Endothelial cell of umbilical vein (primary cell): ENCODE measurements at regions not wholly inside any gene's neighbourhood (a gene's known extent, or its start where the extent isn't known, plus 50 kb on each side); places are given as distances from the start of the nearest gene placed in this dataset.

Experiments used
- BruUV-seq: library from RNA; stranded (reverse); fragments of 400-500 nt; replicated peaks from 2 replicates; lab custom pipeline; 2021; lab: Mats Ljungman, UMichigan
- CTCF ChIA-PET: fragments of 300-600, 350-600 bp; sonication (Branson Sonifier 250); formaldehyde crosslinking; loops from one replicate; lab custom pipeline; 2021; ENCODE audit warnings: antibody characterized with exemption, inconsistent platforms; lab: Charles Lee
- POLR2A ChIA-PET: fragments of 300-600, 350-600 bp; sonication (Branson Sonifier 250); formaldehyde crosslinking; loops from one replicate; lab custom pipeline; 2021; ENCODE audit warnings: antibody characterized with exemption, inconsistent platforms; lab: Charles Lee
- DNase-seq: peaks from one replicate; pipeline ENCODE4 v3.0.0-alpha.2; 2011; ENCODE audit warnings: low read depth, low spot score
- FAIRE-seq: peaks from 2 replicates; lab custom pipeline; 2011; peaks lifted over from hg19 to GRCh38; lab: Jason Lieb, UNC
- H2AFZ ChIP-seq: 2 replicates; pipeline ENCODE4 v1.6.0; 2012; ENCODE audit warnings: low read depth, low read length, control low read depth, inconsistent platforms
- H3K27ac ChIP-seq: 2 replicates; pipeline ENCODE4 v1.5.1; 2011; ENCODE audit warnings: low read depth, mild to moderate bottlenecking, control low read depth, low read length, moderate library complexity; ENCODE audit not compliant: insufficient read depth
- H3K27me3 ChIP-seq, 2 experiments: 2 replicates each; pipeline versions ENCODE4 v1.6.0 to v1.6.1; 2011; ENCODE audit warnings: low read length in 2 of 2, mixed read lengths in 1 of 2; ENCODE audit not compliant: control insufficient read depth in 2 of 2, insufficient read depth in 2 of 2
- H3K36me3 ChIP-seq, 2 experiments: 2 replicates in 1 of 2; 3 replicates in 1 of 2; pipeline ENCODE4 v1.5.1; 2011; ENCODE audit warnings: low read length in 2 of 2, mild to moderate bottlenecking in 1 of 2, moderate library complexity in 1 of 2; ENCODE audit not compliant: control insufficient read depth in 2 of 2, insufficient read depth in 2 of 2; ENCODE audit errors: extremely low read depth in 1 of 2
- H3K4me1 ChIP-seq: 3 replicates; pipeline ENCODE4 v1.5.1; 2011; ENCODE audit warnings: mild to moderate bottlenecking, low read length; ENCODE audit not compliant: control insufficient read depth, insufficient read depth; ENCODE audit errors: extremely low read depth
- H3K4me2 ChIP-seq: 2 replicates; pipeline ENCODE4 v1.6.1; 2011; ENCODE audit warnings: low read length, control low read depth, mixed read lengths; ENCODE audit not compliant: insufficient read depth
- H3K4me3 ChIP-seq, 3 experiments: fragments of 200-600 bp in 1 of 3; sonication (generic), shearing (Covaris generic) in 1 of 3; replicated peaks in 1 of 3; 2 replicates each; pipeline ENCODE4 v1.5.1; 2011 to 2016; ENCODE audit warnings: control low read depth in 3 of 3, low read length in 3 of 3, mild to moderate bottlenecking in 2 of 3, inconsistent platforms in 1 of 3, low read depth in 1 of 3, moderate library complexity in 1 of 3; ENCODE audit not compliant: insufficient read depth in 1 of 3
- H3K79me2 ChIP-seq: 2 replicates; pipeline ENCODE4 v1.6.0; 2012; ENCODE audit warnings: low read length, inconsistent platforms; ENCODE audit not compliant: control insufficient read depth, insufficient read depth
- H3K9ac ChIP-seq: replicated peaks from 2 replicates; pipeline ENCODE3; 2011; ENCODE audit warnings: low read length, control low read depth; ENCODE audit not compliant: insufficient read depth; ENCODE audit errors: extremely low read depth
- H3K9me1 ChIP-seq: replicated peaks from 3 replicates; pipeline ENCODE4 v1.6.0; 2011; ENCODE audit warnings: mild to moderate bottlenecking, low read length; ENCODE audit not compliant: control insufficient read depth, insufficient read depth; ENCODE audit errors: extremely low read depth
- H3K9me3 ChIP-seq: replicated peaks from 2 replicates; pipeline ENCODE4 v1.5.1; 2012; ENCODE audit warnings: low read length, inconsistent platforms; ENCODE audit not compliant: control insufficient read depth, insufficient read depth
- H4K20me1 ChIP-seq: replicated peaks from 2 replicates; pipeline ENCODE3; 2011; ENCODE audit warnings: mild to moderate bottlenecking, low read length; ENCODE audit not compliant: control insufficient read depth, insufficient read depth; ENCODE audit errors: extremely low read depth
- EZH2 ChIP-seq: IDR thresholded peaks from 2 replicates; pipeline ENCODE4 v1.6.1; 2012; ENCODE audit warnings: borderline replicate concordance, low read depth, mild to moderate bottlenecking, moderate library complexity, low read length, inconsistent platforms; ENCODE audit not compliant: severe bottlenecking
- FOS ChIP-seq: IDR thresholded peaks from 2 replicates; pipeline ENCODE4 v1.6.1; 2011; ENCODE audit warnings: mild to moderate bottlenecking, low read length, moderate library complexity, borderline replicate concordance; ENCODE audit not compliant: insufficient read depth
- GATA2 ChIP-seq: IDR thresholded peaks from 2 replicates; pipeline ENCODE4 v1.7.0; 2011; ENCODE audit warnings: low read depth, mild to moderate bottlenecking, moderate library complexity, mixed read lengths, low read length; ENCODE audit not compliant: insufficient read length, insufficient read depth
- JUN ChIP-seq: IDR thresholded peaks from 2 replicates; pipeline ENCODE4 v1.6.1; 2011; ENCODE audit warnings: borderline replicate concordance, low read depth; ENCODE audit not compliant: insufficient read length, insufficient read depth
- MYC ChIP-seq: IDR thresholded peaks from one replicate; pipeline ENCODE4 v1.6.1; 2011; ENCODE audit warnings: mild to moderate bottlenecking, low read depth, low read length
- POLR2A ChIP-seq: IDR thresholded peaks from 2 replicates; pipeline ENCODE4 v1.6.1; 2012; ENCODE audit warnings: low read depth, mild to moderate bottlenecking, control low read depth, low read length
- POLR2AphosphoS5 ChIP-seq: IDR thresholded peaks from 2 replicates; pipeline ENCODE4 v1.6.1; 2012; ENCODE audit warnings: low read depth, mild to moderate bottlenecking, control low read depth, low read length, moderate library complexity; ENCODE audit not compliant: insufficient read depth
- dilution Hi-C: fragments of 300-500 bp; cut with MboI; formaldehyde crosslinking; loops from one replicate; pipeline ENCODE4 v1.15.0; 2019; ENCODE audit warnings: low sequenced_read_pairs; ENCODE audit not compliant: extremely low pct_ligation_motif_present
- intact Hi-C: fragments of 100-400 bp; cut with micrococcal nuclease; formaldehyde crosslinking; loops from one replicate; pipeline ENCODE4 v1.10.0; 2022
- TF ChIP-seq, protein P1 (sequence below), 2 donors: IDR thresholded peaks; 1 replicate in 1 of 2; 2 replicates in 1 of 2; pipeline ENCODE4 v1.5.1; 2011; ENCODE audit warnings: low read length in 2 of 2, mild to moderate bottlenecking in 2 of 2, moderate library complexity in 2 of 2, control low read depth in 1 of 2, inconsistent platforms in 1 of 2, low read depth in 1 of 2; ENCODE audit not compliant: insufficient read depth in 1 of 2; ENCODE audit errors: extremely low read depth in 1 of 2
- TF ChIP-seq, protein P2 (sequence below): IDR thresholded peaks from 2 replicates; pipeline ENCODE4 v1.6.1; 2011; ENCODE audit not compliant: insufficient read depth, insufficient read length

DNA sequence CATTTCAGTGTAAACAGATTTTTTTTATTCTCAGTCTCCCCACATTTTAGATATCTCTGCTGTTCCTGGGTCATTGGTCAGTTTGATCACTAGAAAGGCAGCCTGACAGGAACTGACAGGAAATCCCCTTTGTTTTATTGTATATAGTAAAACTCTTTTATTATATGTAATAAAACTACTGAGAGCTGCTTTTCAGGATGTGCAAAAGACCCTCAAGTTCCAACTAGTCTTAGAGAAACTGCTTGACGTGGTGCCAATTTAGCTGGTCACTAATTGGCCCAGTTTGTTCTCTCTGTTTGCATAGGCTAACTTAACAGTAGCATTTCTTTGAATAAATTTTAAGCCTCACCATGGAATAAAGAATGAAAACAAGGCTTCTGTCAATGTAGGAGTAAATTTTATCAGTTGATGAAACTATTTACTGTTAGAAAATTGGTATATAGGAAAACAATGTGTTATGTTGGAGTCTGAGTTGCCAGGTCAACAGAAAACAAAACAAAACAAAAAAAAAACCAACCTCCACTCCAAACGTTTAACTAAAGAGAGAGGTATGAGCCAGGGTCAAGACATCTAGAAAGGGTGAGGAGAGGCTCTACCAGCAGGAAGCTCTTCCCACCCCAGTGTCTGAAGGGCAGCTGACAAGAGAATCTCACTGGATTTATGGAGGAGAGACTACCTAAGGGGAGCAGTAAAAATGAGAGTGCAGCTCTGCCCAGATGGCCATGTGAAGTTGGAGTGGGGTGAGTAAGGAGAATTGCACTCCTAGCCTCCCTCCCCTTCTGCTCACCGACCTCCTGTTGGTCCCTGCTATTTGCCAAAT is 184.6 kb downstream of the ST6GAL2 start:
- intact Hi-C loops, result loop anchor here (5.0 kb wide), 1 partner anchor 51 kb away; no protein-coding TSS in a partner anchor
- H2AFZ ChIP-seq, result no peak overlapping the region
- FAIRE-seq, result no peak
- no peak overlapping the region for H3K9ac ChIP-seq
- BruUV-seq, result no TSS peak
- no peak overlapping the region for H3K4me2 ChIP-seq
- DNase-seq, result no peak
- H3K79me2 ChIP-seq, result no peaks in the 10 kb centered on the region
- H3K4me1 ChIP-seq, result no peaks in the 10 kb centered on the region
- dilution Hi-C loops, result no loop called here
- no peak overlapping the region for H3K4me3 ChIP-seq
- H4K20me1 ChIP-seq, result no peaks in the 10 kb centered on the region
- TF ChIP-seq EZH2 (no peak), FOS (no peak), POLR2A (no peak), POLR2AphosphoS5 (no peak), GATA2 (no peak), JUN (no peak), MYC (no peak)
- TF ChIP-seq, protein P1, sequence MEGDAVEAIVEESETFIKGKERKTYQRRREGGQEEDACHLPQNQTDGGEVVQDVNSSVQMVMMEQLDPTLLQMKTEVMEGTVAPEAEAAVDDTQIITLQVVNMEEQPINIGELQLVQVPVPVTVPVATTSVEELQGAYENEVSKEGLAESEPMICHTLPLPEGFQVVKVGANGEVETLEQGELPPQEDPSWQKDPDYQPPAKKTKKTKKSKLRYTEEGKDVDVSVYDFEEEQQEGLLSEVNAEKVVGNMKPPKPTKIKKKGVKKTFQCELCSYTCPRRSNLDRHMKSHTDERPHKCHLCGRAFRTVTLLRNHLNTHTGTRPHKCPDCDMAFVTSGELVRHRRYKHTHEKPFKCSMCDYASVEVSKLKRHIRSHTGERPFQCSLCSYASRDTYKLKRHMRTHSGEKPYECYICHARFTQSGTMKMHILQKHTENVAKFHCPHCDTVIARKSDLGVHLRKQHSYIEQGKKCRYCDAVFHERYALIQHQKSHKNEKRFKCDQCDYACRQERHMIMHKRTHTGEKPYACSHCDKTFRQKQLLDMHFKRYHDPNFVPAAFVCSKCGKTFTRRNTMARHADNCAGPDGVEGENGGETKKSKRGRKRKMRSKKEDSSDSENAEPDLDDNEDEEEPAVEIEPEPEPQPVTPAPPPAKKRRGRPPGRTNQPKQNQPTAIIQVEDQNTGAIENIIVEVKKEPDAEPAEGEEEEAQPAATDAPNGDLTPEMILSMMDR (IDR thresholded peaks at IDR 0.05; ENCODE audit: extremely low read depth in 1 of 2, insufficient read depth in 1 of 2, low read depth in 1 of 2, low read length in 2 of 2), result no peak
- TF ChIP-seq, protein P2, sequence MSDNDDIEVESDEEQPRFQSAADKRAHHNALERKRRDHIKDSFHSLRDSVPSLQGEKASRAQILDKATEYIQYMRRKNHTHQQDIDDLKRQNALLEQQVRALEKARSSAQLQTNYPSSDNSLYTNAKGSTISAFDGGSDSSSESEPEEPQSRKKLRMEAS, result no peak
- H3K36me3 ChIP-seq, result no peaks in the 10 kb centered on the region
- no peaks in the 10 kb centered on the region for H3K27me3 ChIP-seq
- CTCF ChIA-PET, result no interaction called here
- H3K9me3 ChIP-seq, result peaks cover 5% of the 10 kb centered on the region
- no peak overlapping the region for H3K27ac ChIP-seq
- POLR2A ChIA-PET, result no interaction called here
- H3K9me1 ChIP-seq, result no peaks in the 10 kb centered on the region
